GM21723 (cell line): ENCODE measurements at regions not wholly inside any gene's neighbourhood (a gene's known extent, or its start where the extent isn't known, plus 50 kb on each side); places are given as distances from the start of the nearest gene placed in this dataset.

ENCODE experiments used
- ATAC-seq: cut with Tn5 transposase; IDR thresholded peaks from one replicate; pipeline ENCODE4 v1.9.1; 2021; ENCODE audit warnings: mild to moderate bottlenecking, moderate library complexity; ENCODE audit not compliant: unreplicated experiment

DNA sequence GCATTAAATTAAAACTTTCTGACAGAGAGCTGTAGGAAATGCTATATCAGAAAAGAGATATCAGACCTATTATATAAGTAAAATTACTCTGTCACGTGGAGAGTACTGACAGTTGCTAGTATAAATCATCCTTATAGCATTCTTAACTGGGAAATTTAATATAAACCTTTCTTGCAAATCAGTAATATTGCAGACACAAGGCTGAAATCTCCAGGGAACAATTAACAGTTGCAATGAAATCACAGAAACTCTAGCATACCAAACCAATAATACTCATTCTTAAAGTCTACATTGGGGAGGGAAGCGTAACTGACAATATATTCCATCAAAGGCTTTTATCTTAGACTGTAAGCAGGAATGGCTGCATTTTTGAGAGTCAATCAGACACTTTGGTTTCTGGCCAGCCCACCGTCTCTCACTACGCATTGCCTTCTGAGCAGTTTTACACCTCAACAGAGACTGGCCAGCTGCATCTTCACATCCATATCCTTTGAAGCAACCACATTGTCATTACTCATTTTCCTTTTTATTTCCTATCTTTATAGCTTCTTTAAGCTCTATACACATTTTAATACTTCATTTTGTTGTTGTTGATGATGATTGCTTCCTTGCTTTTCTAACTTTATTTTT, 536.0 kb upstream of the CDH2 start:
- ATAC-seq, result no peak

DNA sequence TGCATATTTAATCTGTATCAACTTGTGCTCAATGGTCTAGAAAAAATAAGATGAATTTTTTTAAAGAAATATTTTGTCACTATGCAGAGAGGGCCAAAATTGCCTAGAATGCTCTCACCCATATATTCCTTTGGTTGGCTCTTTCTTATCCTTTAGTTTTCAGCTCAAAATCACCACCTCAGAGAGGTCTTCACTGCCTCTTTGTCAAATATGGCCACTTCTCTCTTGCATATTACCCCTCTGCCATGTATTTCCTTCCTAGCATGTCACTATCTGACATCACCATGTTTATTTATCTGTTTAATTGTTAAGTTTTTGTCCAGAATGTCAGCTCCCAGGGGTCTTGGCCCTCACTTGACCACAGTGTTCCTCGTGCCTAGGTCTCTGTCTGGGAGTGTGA, 535.2 kb upstream of the CDH2 start:
- no peak for ATAC-seq

DNA sequence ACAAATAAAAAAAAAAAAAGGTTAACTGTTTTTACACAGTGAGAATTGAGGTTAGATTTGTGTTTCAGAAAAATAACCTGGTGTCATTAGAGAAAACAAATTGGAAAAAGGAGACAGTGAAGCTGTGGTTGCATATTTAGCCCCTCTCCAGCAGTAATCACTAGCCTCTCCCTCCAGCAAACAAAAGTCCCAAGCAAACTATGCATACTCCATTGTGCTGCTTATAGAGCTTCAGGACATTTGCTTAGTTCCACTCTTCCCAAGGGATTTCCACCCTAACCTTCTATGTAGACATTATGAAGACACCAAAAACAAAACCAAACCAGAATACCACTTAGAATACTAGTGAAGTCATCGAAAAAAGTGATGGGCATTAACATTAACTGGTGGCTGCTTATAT, 534.2 kb upstream of the CDH2 start:
- ATAC-seq, result no peak

DNA sequence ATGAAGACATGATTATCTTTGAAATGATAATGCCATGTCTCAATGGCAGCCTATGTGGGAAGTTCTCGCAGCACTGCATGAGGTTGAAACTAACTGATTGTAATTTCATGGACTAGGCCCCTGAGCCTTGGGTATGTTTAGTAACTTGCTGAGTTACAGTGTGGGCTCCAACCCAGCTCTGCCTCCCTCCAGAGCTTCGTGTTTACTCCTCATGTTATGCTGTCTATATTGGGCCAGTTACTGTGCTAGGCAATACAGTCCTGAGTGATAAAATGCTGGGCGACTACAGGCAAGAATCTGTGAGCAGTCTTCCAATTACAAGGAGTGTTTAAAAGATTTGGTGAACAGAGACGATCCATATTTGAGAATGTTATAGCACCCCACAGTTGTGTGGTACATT, 530.1 kb upstream of the CDH2 start:
- no peak for ATAC-seq

DNA sequence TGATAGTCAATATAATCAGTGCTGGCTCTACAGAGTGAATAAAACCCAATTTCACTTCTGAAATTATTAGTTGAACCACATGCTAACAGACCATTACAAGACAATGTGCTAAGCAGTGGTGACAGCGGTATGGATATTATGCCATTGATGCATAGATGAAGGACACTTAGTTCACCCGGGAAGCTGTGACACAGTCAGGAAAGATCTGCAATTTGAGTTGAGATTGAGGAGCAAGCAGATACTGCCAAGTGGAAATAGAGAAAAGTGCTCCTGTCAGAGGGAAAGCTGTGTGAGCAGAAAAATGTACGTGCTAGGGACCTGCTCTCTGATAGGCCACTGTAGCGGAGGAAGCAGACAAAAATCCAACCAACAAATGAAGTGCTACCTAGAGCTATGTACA, 529.5 kb upstream of the CDH2 start:
- ATAC-seq, result no peak

DNA sequence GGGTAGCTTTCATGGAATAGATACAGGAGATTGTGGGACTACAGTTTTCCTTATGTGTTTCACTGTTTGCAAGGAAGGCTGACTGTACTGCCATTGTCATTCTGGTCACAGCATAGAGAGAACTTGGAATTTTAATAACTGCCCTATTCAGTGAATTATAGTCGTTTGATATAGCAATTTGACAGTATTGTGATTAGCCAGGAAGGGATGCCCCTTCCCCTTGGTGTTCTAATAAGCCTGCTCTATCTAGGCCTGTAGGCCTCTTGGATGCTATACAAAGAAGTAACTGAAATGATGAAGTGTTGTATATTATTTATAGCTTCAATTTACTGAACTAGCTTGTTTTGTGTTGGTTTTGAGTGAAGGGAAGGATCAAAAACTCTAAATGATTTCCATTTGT, 528.6 kb upstream of the CDH2 start:
- ATAC-seq, result no peak

DNA sequence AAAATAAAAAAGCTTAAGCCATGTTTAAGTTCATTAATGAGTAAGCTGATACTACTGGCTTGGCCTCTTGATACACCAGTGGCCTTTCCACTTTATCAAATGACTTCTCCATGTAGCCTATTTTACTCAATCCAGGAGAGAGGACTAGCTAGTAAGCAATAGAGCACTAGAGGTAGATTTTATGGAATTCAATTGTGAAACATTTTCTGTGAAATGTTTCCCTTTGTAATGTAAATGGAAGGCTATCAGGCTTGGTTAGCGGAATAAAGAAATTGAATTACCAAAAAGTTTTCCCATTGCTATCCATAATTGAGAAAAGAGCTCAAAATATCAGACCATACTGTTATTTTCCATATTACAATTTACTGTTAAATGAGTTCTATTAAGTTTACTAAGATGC, 515.4 kb upstream of the CDH2 start:
- ATAC-seq, result no peak

DNA sequence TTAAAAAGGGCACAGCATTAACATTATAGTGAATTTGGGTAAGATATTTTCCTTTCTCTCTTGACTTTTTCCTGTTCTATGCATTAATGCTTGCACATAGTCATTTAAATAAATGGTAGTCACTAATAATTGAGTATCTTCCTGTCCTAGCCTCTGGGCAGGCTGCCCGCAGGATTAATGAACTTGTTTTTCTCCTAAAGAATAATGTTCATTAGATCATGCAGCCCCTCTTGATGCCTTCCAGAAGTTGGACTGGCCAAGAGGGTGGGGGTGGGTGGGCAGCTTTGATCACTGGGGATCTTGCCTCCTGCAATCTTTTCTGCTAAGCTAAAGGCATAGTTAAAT, 514.5 kb upstream of the CDH2 start:
- ATAC-seq, result no peak

DNA sequence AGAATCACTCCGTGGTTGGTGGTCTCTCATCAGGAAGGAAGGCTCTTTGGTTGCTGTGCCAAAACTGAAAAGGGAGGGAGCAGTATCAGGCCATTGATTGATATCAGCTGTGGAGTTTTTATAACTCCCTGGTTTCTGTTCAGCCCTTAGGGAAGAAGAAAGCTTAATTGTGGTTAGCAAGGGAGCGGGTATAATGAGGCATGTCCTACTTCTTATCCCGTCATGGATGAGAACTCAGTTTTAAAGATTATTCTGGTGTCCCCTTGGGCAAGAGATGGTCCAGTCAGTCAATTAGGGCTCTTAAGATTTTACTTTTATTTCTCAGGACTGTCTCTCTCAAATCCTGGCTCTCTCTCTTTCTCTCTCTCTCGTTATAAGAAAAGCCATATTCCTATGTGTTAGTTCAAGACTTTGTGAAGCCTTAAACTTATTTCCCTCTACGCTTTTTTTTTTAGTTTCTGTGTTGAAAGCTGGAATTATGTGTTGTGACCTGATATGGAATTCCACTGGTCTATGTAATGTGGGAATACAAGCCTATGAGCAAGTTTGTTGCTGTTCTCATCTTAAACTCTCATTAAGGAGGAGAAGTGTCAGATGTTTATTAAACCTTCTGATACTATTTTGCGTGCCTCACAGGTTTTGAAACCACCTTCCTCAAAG, 514.0 kb upstream of the CDH2 start:
- ATAC-seq, result no peak

DNA sequence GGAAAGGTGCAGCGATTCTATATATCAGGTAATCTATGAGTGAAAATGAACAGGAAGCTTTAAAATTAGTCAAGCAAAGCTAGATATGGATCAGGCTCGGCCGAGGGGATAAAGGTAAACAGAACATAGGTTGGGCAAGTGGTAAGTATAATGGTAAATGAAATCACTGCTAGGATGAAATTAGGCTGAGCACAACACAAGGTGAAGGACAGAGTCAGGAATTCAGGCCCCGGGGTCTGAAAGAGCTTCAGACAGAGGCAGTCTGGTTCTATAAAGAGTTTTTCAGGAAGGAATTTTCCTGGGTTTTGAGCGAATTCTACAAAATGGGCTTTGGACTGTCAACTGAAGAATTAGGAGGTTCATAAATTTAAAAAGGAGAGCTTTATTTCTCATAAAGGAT, 513.2 kb upstream of the CDH2 start:
- no peak for ATAC-seq

DNA sequence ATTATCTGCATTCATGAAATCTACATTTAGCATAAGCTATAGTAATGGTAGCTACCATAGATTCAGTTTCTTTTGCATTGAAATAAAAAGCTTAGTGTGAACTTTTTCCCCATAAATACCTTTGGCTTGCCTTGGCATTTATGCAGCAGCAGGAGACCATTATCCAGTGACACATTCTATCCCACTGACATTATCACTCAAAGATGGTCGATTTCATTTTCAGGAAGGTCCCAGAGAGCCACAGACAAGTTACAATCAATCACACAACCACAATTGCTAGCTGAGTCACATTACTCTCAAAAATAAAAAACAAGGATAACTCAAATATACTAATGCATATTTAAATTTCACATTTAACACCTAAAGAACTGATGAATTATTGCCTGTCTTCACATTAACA, 512.7 kb upstream of the CDH2 start:
- no peak for ATAC-seq

DNA sequence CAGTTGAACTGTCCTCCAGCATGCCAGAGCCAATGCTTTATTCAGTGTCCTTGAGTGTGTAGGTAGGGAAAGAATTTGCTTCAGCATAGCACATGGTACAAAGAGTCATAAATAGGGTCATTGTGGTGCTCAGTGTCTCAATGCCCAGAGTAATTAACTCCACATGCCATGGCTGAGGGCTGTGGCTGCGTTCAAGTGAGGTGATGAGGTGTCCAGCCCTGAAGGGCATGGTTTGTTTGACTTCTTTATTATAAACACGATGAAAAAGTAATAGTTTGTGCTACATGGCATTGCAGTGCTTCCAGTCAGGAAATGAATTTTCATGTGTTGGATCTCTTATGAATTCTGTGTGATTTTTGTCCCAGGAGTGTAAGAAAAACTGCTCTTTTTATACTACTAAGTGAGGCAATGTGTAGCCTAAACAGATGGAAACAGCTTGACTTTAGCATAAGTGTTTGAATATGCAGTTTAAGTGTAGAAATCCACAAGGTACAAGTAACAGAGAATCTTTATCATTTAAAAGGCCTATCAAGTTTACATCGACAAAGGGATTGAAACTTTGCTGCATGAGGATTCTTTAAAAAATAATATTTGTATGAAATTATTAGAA, 507.9 kb upstream of the CDH2 start:
- ATAC-seq, result no peak

DNA sequence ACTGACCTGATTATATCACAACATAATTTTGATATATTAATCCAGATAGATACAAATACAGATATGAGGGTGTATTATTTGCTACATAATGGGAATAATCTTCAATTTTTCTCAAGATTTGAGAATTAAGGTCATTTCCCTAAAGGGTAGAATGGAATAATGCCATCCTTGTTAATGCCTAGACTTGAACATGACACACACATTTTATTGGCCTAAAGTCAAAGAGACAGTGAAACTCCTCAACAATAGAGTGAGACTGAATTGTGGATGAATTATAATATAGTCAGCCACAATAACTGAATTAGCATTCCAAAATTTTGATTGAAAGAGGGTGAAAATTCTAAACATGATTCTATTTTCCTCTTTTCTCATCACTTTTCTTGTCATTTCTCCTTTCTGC, 506.0 kb upstream of the CDH2 start:
- no peak for ATAC-seq

DNA sequence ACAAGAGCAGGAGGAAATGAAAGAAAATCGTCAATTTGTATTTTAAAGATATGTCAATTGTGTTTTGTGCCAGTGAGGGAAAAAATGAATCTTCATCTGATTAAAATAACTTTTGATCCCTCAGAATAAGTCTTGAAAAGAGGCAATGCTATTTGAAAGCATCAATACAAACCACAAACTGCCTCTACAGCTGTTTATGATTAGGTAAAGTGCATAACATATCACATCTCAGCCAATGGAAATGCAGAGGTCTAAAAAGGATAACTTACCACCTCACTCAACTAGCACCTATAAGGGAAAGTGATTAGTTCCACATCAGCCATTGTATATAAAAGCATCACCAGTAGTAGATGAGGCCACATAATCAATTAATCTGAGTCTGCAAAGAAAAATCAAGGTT, 492.2 kb upstream of the CDH2 start:
- ATAC-seq, result no peak

DNA sequence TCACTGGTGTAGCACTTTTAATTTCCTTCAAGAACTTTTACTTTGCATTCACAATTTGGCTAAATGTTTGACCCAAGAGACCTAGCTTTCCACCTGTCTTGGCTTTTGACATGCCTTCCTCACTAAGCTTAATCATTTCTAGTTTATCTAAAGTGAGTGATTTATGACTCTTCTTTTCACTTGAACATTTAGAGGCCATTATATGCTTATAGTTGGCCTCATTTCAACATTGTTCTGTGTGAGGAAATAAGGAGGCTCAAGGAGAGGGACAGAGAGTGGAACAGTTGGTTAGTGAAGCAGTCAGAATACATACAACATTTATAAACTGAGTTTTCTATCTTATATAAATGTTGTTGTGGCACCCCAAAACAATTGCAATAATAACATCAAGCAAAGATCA, 489.3 kb upstream of the CDH2 start:
- ATAC-seq, result no peak

DNA sequence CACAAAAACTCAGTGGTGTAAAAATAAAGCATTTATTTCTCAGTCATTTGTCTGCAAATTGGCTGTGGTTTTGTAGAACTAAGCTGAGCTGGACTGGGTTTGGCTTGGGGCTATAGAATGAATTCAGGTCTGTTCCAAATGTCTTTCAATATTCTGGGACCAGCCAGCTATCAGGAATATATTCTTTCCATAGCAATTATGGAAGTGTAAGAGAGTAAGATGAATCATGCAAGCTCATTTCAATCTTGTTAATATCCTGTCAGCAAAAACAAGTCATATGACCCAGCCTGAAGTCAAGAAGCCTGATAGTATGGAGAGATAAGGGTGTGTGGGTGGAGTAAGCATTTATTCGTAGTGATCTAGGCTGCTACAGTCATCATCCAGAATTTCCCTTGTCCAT, 481.0 kb upstream of the CDH2 start:
- no peak for ATAC-seq

DNA sequence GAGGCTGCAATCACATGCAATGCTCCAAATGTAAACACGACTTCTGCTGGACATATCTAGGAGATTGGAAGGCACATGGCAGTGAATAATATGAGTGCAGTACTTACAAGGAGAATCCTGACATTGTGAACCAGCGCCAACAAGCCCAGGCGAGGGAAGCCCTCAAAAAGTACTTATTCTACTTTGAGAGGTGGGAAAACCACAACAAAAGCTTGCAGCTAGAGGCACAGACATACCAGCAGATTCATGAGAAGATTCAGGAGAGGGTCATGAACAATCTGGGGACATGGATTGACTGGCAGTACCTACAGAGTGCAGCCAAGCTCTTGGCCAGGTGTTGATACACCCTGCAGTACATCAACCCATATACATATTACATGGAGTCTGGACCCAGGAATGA, 475.7 kb upstream of the CDH2 start:
- ATAC-seq, result no peak

DNA sequence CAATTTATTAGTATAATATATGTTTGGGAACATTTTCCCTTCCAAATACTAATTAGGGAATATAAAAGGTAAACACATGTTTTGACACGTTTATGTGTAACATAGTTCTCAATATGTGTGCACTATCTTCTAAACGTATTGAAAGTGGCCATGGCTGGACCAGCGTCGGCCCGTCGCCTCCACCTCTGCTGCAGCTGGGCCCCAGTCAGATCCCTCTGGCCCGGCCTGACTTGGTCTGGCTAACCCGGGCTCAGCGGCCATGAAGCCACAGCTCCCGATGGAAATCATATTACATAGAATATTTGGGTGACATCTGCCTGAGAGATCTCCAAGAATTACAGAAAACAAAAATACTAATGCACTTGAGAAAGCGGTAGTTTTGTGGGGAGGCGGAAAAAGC, 474.4 kb upstream of the CDH2 start:
- ATAC-seq, result no peak

DNA sequence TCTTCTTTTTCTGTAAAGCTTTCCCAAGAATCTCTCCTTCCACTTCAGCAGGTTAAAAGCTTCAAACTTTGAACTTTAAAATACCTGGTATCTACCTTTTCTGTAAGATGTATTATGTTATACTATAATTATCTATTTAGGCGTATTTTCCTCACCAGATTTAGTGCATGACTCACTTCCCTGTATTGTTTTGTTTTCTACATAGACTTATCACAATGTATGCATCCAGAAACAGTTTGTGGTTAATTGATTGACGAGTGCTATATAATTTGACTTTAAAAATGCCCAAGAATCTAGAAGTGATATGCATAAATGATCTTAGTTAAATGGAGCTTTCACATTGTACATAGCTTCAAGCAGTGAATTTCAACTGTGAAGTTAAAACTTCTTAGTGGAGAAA, 473.9 kb upstream of the CDH2 start:
- no peak for ATAC-seq

DNA sequence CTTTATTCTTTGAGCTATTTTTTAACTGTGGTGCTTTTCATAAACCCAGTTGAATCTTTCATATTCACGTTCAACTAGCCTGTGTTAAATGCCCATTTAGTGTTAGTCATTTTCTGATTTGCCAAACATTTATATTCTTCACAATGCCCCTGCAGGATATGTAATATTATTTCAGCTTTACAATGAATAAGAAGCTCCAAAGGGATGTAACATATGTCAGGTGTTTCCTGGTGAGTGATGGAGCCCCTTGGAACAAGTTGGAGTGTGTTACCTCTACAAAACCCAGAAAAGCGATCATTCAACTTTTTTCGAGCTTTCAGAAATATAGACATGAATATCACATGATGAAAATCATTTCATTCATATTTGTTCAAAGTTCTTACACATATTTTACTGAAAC, 471.0 kb upstream of the CDH2 start:
- ATAC-seq, result no peak

DNA sequence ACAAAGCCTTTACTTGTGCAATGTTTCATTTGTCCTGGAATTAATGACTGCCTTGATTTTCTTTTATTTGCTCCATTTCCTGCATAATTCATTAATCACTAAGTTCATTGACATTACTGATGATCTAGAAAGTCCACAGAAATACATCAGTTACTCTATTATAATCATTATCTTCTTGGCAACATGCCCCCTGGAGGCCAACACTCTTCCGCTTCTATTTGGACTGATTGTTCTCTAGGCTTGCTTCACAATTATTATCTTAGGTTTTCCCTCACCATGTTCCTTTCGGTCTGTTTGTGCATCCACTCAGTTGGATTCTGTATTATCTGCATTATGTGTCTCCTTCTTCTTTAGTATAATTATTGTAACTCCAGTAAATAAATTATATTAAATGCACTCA, 461.0 kb upstream of the CDH2 start:
- no peak for ATAC-seq

DNA sequence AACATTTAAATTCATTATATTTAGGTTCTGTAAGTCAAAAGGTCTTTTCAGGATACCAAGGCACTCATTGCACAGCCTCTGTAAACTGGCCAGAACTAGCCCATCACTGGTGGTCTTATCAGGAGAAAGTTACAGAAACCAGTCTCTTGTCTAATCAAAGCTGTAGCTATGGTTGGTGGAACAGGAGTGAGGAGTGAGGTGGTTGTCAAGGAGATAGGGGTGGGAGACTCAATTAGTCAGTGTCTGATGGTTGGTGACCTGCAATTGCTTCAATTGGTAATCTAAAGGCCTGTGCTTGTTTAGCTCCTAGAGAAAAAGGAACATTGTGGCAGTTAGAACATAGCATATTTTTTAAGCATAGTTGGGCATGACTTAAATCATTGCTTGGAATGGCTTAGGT, 458.6 kb upstream of the CDH2 start:
- ATAC-seq, result no peak

DNA sequence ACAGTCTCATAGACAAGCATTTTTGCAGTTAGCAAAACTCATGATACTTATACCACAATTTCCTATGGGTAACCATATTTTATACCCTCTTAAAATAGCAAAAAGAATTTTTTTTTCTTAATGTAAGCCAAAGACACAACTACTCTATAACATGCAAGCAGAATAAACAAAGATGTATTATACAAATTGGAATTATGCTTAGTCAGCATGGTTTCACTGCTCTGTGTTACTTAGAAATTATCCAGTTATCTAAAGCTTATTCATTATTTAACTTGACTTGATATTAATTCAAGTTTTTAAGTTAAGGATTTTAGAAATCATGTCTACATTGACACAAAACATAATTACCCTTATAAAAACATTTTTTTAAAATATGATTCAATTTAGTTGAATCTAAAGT, 449.8 kb upstream of the CDH2 start:
- ATAC-seq, result no peak
